B cell (primary cell): ENCODE measurements at regions not wholly inside any gene's neighbourhood (a gene's known extent, or its start where the extent isn't known, plus 50 kb on each side); places are given as distances from the start of the nearest gene placed in this dataset.

ENCODE experiments used
- ATAC-seq: fragments of 200-7000 bp; cut with Tn5 transposase; one replicate; pipeline ENCODE4 v1.10.0; 2021; ENCODE audit warnings: low read depth, mild to moderate bottlenecking, moderate number of reproducible peaks, moderate library complexity
- CTCF ChIA-PET: fragments of 350-600 bp; sonication (Branson Sonifier 250); formaldehyde crosslinking; loops from one replicate; lab custom pipeline; 2021; ENCODE audit warnings: antibody characterized with exemption, inconsistent platforms; lab: Charles Lee
- POLR2A ChIA-PET: fragments of 350-600 bp; sonication (Branson Sonifier 250); formaldehyde crosslinking; loops from one replicate; lab custom pipeline; 2021; ENCODE audit warnings: antibody characterized with exemption; lab: Charles Lee
- DNase-seq: peaks from one replicate; pipeline ENCODE4 v3.0.0; 2013
- H2AFZ ChIP-seq: 2 replicates; pipeline ENCODE4 v1.6.1; 2012; ENCODE audit warnings: mild to moderate bottlenecking, low read depth, low read length; ENCODE audit not compliant: insufficient read depth, poor library complexity, severe bottlenecking
- H3K27ac ChIP-seq, 2 donors: 1 replicate in 1 of 2; 2 replicates in 1 of 2; pipeline ENCODE4 v1.5.1; 2012 to 2013; ENCODE audit warnings: low read length in 2 of 2, mild to moderate bottlenecking in 2 of 2, moderate library complexity in 1 of 2
- H3K27me3 ChIP-seq, 4 experiments: fragments of 200-600 bp in 1 of 4; sonication (generic) in 1 of 4; replicated peaks in 1 of 4; 1 replicate in 2 of 4; 2 replicates in 2 of 4; pipeline versions ENCODE4 v1.6.1 to v1.7.0; 2013 to 2016; ENCODE audit warnings: low read length in 3 of 4, mild to moderate bottlenecking in 2 of 4, mixed read lengths in 1 of 4, moderate library complexity in 1 of 4; ENCODE audit not compliant: insufficient read depth in 4 of 4, control insufficient read depth in 3 of 4; ENCODE audit errors: control extremely low read depth in 1 of 4
- H3K36me3 ChIP-seq, 2 experiments: replicated peaks in 1 of 2; 1 replicate in 1 of 2; 2 replicates in 1 of 2; pipeline versions ENCODE4 v1.6.1 to v1.7.1; 2013; ENCODE audit warnings: low read length in 1 of 2; ENCODE audit not compliant: insufficient read depth in 2 of 2, control insufficient read depth in 1 of 2; ENCODE audit errors: control extremely low read depth in 1 of 2, extremely low read depth in 1 of 2
- H3K4me1 ChIP-seq, 2 donors: fragments of 200-600 bp in 1 of 2; sonication (generic) in 1 of 2; 1 replicate in 1 of 2; 2 replicates in 1 of 2; pipeline versions ENCODE4 v1.5.1 to v1.6.1; 2013 to 2017; ENCODE audit warnings: low read length in 2 of 2; ENCODE audit not compliant: control insufficient read depth in 2 of 2, insufficient read depth in 2 of 2
- H3K4me2 ChIP-seq: replicated peaks from 2 replicates; pipeline ENCODE3; 2012; ENCODE audit warnings: mild to moderate bottlenecking, low read depth, low read length; ENCODE audit not compliant: poor library complexity, severe bottlenecking
- H3K4me3 ChIP-seq, 5 experiments: fragments of 200-600 bp in 1 of 5; sonication (generic) in 1 of 5; 1 replicate in 3 of 5; 2 replicates in 2 of 5; pipeline versions ENCODE4 v1.5.1 to v1.7.0; 2011 to 2016; ENCODE audit warnings: low read length in 4 of 5, mild to moderate bottlenecking in 4 of 5, low read depth in 2 of 5, control low read depth in 1 of 5, moderate library complexity in 1 of 5; ENCODE audit not compliant: insufficient read depth in 1 of 5; ENCODE audit errors: control extremely low read depth in 1 of 5, extremely low read depth in 1 of 5
- H3K79me2 ChIP-seq: fragments of 200-600 bp; sonication (generic); one replicate; pipeline ENCODE4 v1.6.0; 2016; ENCODE audit warnings: low read length; ENCODE audit not compliant: control insufficient read depth, insufficient read depth
- H3K9ac ChIP-seq: fragments of 200-600 bp; sonication (generic); 2 replicates; pipeline ENCODE4 v1.6.1; 2017; ENCODE audit warnings: mild to moderate bottlenecking, low read length, moderate library complexity
- H3K9me3 ChIP-seq, 3 donors: one replicate each; pipeline versions ENCODE4 v1.6.1 to v1.7.1; 2013; ENCODE audit warnings: low read length in 2 of 3; ENCODE audit not compliant: control insufficient read depth in 2 of 3, insufficient read depth in 1 of 3; ENCODE audit errors: control extremely low read depth in 1 of 3
- H4K20me1 ChIP-seq: 2 replicates; pipeline ENCODE4 v1.6.0; 2012; ENCODE audit warnings: mild to moderate bottlenecking, low read length; ENCODE audit not compliant: insufficient read depth, control insufficient read depth, poor library complexity, severe bottlenecking
- H3K27ac Mint-ChIP-seq: one replicate; pipeline ENCODE4 v1.8.0; 2021; ENCODE audit warnings: mixed read lengths
- H3K27me3 Mint-ChIP-seq: one replicate; pipeline ENCODE4 v1.8.0; 2021; ENCODE audit warnings: mixed read lengths
- H3K4me1 Mint-ChIP-seq: one replicate; pipeline ENCODE4 v1.8.0; 2021; ENCODE audit warnings: mixed read lengths
- H3K4me3 Mint-ChIP-seq: one replicate; pipeline ENCODE4 v1.8.0; 2021; ENCODE audit warnings: mixed read lengths
- H3K9me3 Mint-ChIP-seq: one replicate; pipeline ENCODE4 v1.8.0; 2022; ENCODE audit warnings: mixed read lengths; ENCODE audit not compliant: insufficient read depth
- CTCF ChIP-seq: fragments of 200-600 bp; IDR thresholded peaks from one replicate; pipeline ENCODE4 v1.8.0; 2022; ENCODE audit warnings: antibody characterized with exemption, mild to moderate bottlenecking
- EZH2 ChIP-seq: IDR thresholded peaks from 2 replicates; pipeline ENCODE4 v1.6.1; 2012; ENCODE audit warnings: borderline replicate concordance, low read depth, mild to moderate bottlenecking, moderate library complexity, low read length; ENCODE audit not compliant: insufficient read depth, poor library complexity, severe bottlenecking
- WGBS: methylation state at CpG from one replicate; pipeline ENCODE4 v1.1.5; 2013; ENCODE audit warnings: missing lambda C conversion rate; ENCODE audit not compliant: insufficient coverage; 5-methylcytosine and 5-hydroxymethylcytosine counted together
- intact Hi-C: fragments of 100-400 bp; cut with micrococcal nuclease; formaldehyde crosslinking; loops from one replicate; pipeline ENCODE4 v1.10.0; 2022

GRCh38 chr18:64519201-64519600 lies 370.3 kb upstream of the LINC00305 start:
- no peaks in the 10 kb centered on the region for H3K36me3 ChIP-seq
- no peak overlapping the region for H3K27ac ChIP-seq
- no peaks in the 10 kb centered on the region for H3K4me1 ChIP-seq
- H3K27ac Mint-ChIP-seq = no peak overlapping the region
- peaks cover 3% of the 10 kb centered on the region for H3K27me3 Mint-ChIP-seq
- H3K4me3 ChIP-seq = no peak overlapping the region
- H3K4me3 Mint-ChIP-seq = no peak overlapping the region
- H4K20me1 ChIP-seq = no peaks in the 10 kb centered on the region
- no peak overlapping the region for H2AFZ ChIP-seq
- H3K27me3 ChIP-seq = no peaks in the 10 kb centered on the region
- intact Hi-C loops = no loop called here
- H3K9me3 ChIP-seq = no peaks in the 10 kb centered on the region
- H3K79me2 ChIP-seq = no peaks in the 10 kb centered on the region
- no peak for DNase-seq
- ChIA-PET CTCF (no interaction called here), POLR2A (no interaction called here)
- peaks cover 4% of the 10 kb centered on the region for H3K9me3 Mint-ChIP-seq
- no peak overlapping the region for H3K4me2 ChIP-seq
- no peak for TF ChIP-seq EZH2
- no peak for TF ChIP-seq CTCF
- H3K4me1 Mint-ChIP-seq = no peaks in the 10 kb centered on the region
- no peak for ATAC-seq
- WGBS = 82% methylated on average over 2 of the region's 2 CpGs
- H3K9ac ChIP-seq = no peak overlapping the region

GRCh38 chr18:64518191-64518590 lies 369.3 kb upstream of the LINC00305 start:
- intact Hi-C loops = no loop called here
- Mint-ChIP-seq H3K9me3 (peaks cover 4% of the 10 kb centered on the region), H3K4me1 (no peaks in the 10 kb centered on the region), H3K27ac (no peak overlapping the region), H3K27me3 (peaks cover 3% of the 10 kb centered on the region), H3K4me3 (no peak overlapping the region)
- H3K4me1 ChIP-seq = no peaks in the 10 kb centered on the region
- no peak for ATAC-seq
- WGBS = no CpG with 5 or more reads among the region's 2 CpGs
- H2AFZ ChIP-seq = no peak overlapping the region
- no peak for TF ChIP-seq EZH2
- TF ChIP-seq CTCF = no peak
- no peak overlapping the region for H3K4me3 ChIP-seq
- no peaks in the 10 kb centered on the region for H4K20me1 ChIP-seq
- ChIA-PET POLR2A (no interaction called here), CTCF (no interaction called here)
- DNase-seq = no peak
- no peaks in the 10 kb centered on the region for H3K27me3 ChIP-seq
- H3K4me2 ChIP-seq = no peak overlapping the region
- no peaks in the 10 kb centered on the region for H3K36me3 ChIP-seq
- H3K27ac ChIP-seq = no peak overlapping the region
- H3K79me2 ChIP-seq = no peaks in the 10 kb centered on the region
- H3K9ac ChIP-seq = no peak overlapping the region
- no peaks in the 10 kb centered on the region for H3K9me3 ChIP-seq
